Endodermal cell (in vitro differentiated cells): ENCODE measurements at regions not wholly inside any gene's neighbourhood (a gene's known extent, or its start where the extent isn't known, plus 50 kb on each side); places are given as distances from the start of the nearest gene placed in this dataset.

Experiments
- DNase-seq: peaks from one replicate; pipeline ENCODE4 v3.0.0-alpha.2; 2017
- H3K27ac ChIP-seq: 2 replicates; pipeline ENCODE4 v1.5.1; 2013; ENCODE audit warnings: mild to moderate bottlenecking, low read depth, low read length, moderate library complexity
- H3K27me3 ChIP-seq: 2 replicates; pipeline ENCODE4 v1.6.1; 2013; ENCODE audit warnings: mild to moderate bottlenecking, low read length, moderate library complexity; ENCODE audit not compliant: insufficient read depth, control insufficient read depth, poor library complexity, severe bottlenecking
- H3K36me3 ChIP-seq: 2 replicates; pipeline ENCODE4 v1.7.0; 2013; ENCODE audit warnings: mild to moderate bottlenecking, low read length, moderate library complexity; ENCODE audit not compliant: control insufficient read depth, insufficient read depth
- H3K4me1 ChIP-seq: one replicate; pipeline ENCODE4 v1.7.0; 2013; ENCODE audit warnings: low read length; ENCODE audit not compliant: control insufficient read depth, insufficient read depth
- H3K4me3 ChIP-seq: 2 replicates; pipeline ENCODE4 v1.5.1; 2013; ENCODE audit warnings: mild to moderate bottlenecking, low read length, moderate library complexity
- H3K9ac ChIP-seq: 2 replicates; pipeline ENCODE4 v1.6.1; 2013; ENCODE audit warnings: mild to moderate bottlenecking, low read length, moderate library complexity; ENCODE audit not compliant: poor library complexity, severe bottlenecking; ENCODE audit errors: extremely low read depth
- H3K9me3 ChIP-seq: 2 replicates; pipeline ENCODE4 v1.6.1; 2013; ENCODE audit warnings: mild to moderate bottlenecking, low read length, moderate library complexity; ENCODE audit not compliant: control insufficient read depth
- H3K27ac Mint-ChIP-seq: 2 replicates; pipeline ENCODE4 v1.8.0; 2020; ENCODE audit warnings: mixed read lengths
- H3K27me3 Mint-ChIP-seq: 2 replicates; pipeline ENCODE4 v1.8.0; 2021; ENCODE audit warnings: mild to moderate bottlenecking, mixed read lengths; ENCODE audit not compliant: insufficient read depth
- H3K36me3 Mint-ChIP-seq: 2 replicates; pipeline ENCODE4 v1.8.0; 2020; ENCODE audit warnings: low read depth, mixed read lengths
- H3K4me1 Mint-ChIP-seq: 2 replicates; pipeline ENCODE4 v1.8.0; 2020; ENCODE audit warnings: mixed read lengths
- H3K4me3 Mint-ChIP-seq: 2 replicates; pipeline ENCODE4 v1.8.0; 2020; ENCODE audit warnings: mild to moderate bottlenecking, moderate library complexity, mixed read lengths
- H3K9me3 Mint-ChIP-seq: 2 replicates; pipeline ENCODE4 v1.8.0; 2020; ENCODE audit warnings: mild to moderate bottlenecking, mixed read lengths
- CTCF ChIP-seq: fragments of 200-600 bp; sonication (generic); conservative IDR thresholded peaks from 2 replicates; pipeline ENCODE4 v1.5.0; 2021; ENCODE audit warnings: antibody characterized with exemption, mild to moderate bottlenecking
- WGBS, 2 experiments: methylation state at CpG; one replicate each; pipeline versions ENCODE4 v1.1.5 to v1.1.7; 2013; ENCODE audit warnings: missing lambda C conversion rate in 2 of 2, mixed read lengths in 1 of 2; ENCODE audit not compliant: insufficient coverage in 1 of 2, insufficient read length in 1 of 2; 5-methylcytosine and 5-hydroxymethylcytosine counted together

DNA sequence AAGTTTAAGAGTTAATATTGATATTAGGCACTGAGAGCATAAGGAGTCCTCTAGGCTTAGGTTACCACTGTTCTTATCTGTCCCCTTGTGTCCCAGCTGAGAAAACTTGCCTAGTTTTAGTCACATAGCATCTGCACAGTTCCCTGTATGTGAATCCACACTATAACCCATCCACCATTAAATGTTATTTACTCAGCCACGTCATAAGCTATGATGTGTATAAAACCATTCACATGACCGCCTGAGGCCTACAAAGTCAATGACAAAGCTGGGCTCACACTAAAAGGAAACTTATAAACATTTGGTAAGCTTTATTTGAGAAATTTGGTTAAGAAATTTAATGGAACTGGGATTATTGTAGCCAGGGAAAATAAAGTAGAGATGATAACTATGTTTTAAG lies 59.2 kb upstream of the TFAP2D start:
- Mint-ChIP-seq H3K4me3 (no peak overlapping the region), H3K36me3 (no peaks in the 10 kb centered on the region), H3K4me1 (no peaks in the 10 kb centered on the region), H3K27ac (no peak overlapping the region), H3K9me3 (peaks cover 10% of the 10 kb centered on the region), H3K27me3 (no peaks in the 10 kb centered on the region)
- Histone ChIP-seq H3K27me3 (no peaks in the 10 kb centered on the region), H3K27ac (no peak overlapping the region), H3K9me3 (peaks cover 10% of the 10 kb centered on the region), H3K4me1 (no peaks in the 10 kb centered on the region), H3K9ac (no peak overlapping the region), H3K4me3 (no peak overlapping the region), H3K36me3 (no peaks in the 10 kb centered on the region)
- WGBS, 2 experiments: 83 to 97% methylated on average over 1 to 2 of the region's 2 CpGs
- no peak for DNase-seq
- TF ChIP-seq CTCF: no peak

DNA sequence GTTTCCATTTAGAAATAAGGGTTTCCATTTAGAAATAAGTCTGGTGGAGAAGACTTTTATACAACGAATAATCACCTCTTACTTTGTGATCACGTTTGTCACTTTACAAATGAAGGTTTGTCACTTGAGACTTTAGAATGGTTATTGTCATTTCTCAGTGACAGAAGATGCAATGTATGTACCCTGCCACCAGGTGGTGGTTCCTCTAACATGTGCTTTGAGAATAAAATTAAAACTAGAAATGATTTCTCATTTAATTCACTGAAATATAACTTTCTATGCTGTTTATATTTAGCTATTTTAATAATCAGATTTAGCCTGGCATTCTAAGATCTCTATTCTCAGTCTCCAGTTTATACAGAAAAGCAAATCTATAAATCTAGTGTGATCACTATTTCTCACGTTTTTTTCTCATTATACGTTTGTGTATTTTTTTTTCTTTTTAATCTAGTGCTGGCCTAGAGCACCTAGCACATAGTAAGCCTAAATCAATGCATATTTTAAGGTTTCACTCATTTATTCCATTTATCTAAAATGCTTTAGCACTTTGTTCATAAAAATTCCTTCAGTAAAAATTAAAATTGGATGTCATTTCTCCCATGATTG lies 57.4 kb upstream of the TFAP2D start:
- H3K9ac ChIP-seq: no peak overlapping the region
- no peaks in the 10 kb centered on the region for H3K27me3 Mint-ChIP-seq
- H3K4me3 Mint-ChIP-seq: no peak overlapping the region
- no peaks in the 10 kb centered on the region for H3K36me3 Mint-ChIP-seq
- H3K4me3 ChIP-seq: no peak overlapping the region
- 61 to 69% methylated on average over 3 to 4 of the region's 4 CpGs for WGBS, 2 experiments
- no peaks in the 10 kb centered on the region for H3K4me1 ChIP-seq
- no peak overlapping the region for H3K27ac Mint-ChIP-seq
- no peaks in the 10 kb centered on the region for H3K27me3 ChIP-seq
- no peaks in the 10 kb centered on the region for H3K4me1 Mint-ChIP-seq
- H3K9me3 Mint-ChIP-seq: no peaks in the 10 kb centered on the region
- no peaks in the 10 kb centered on the region for H3K36me3 ChIP-seq
- H3K9me3 ChIP-seq: no peaks in the 10 kb centered on the region
- DNase-seq: peak; percentile 45
- TF ChIP-seq CTCF: peak; percentile 86
- no peak overlapping the region for H3K27ac ChIP-seq

GRCh38 chr6:50657513-50657912 lies 55.8 kb upstream of the TFAP2D start:
- Histone ChIP-seq H3K27ac (no peak overlapping the region), H3K9me3 (no peaks in the 10 kb centered on the region), H3K9ac (no peak overlapping the region), H3K4me3 (no peak overlapping the region), H3K36me3 (no peaks in the 10 kb centered on the region), H3K27me3 (no peaks in the 10 kb centered on the region), H3K4me1 (no peaks in the 10 kb centered on the region)
- DNase-seq: no peak
- Mint-ChIP-seq H3K4me3 (no peak overlapping the region), H3K4me1 (no peaks in the 10 kb centered on the region), H3K9me3 (no peaks in the 10 kb centered on the region), H3K27me3 (no peaks in the 10 kb centered on the region), H3K36me3 (no peaks in the 10 kb centered on the region), H3K27ac (no peak overlapping the region)
- 88 to 100% methylated on average over 1 of the region's 1 CpG for WGBS, 2 experiments
- no peak for TF ChIP-seq CTCF
